GM13976 (cell line): ENCODE measurements at regions not wholly inside any gene's neighbourhood (a gene's known extent, or its start where the extent isn't known, plus 50 kb on each side); places are given as distances from the start of the nearest gene placed in this dataset.

ENCODE experiments used
- DNase-seq: peaks from one replicate; pipeline ENCODE4 v3.0.0; 2012; ENCODE audit warnings: low spot score
- in situ Hi-C: fragments of 300-500 bp; cut with MboI; formaldehyde crosslinking; loops from one replicate; pipeline ENCODE4 v1.12.0; 2022; ENCODE audit warnings: low sequenced_read_pairs, mixed read lengths, inconsistent platforms; ENCODE audit not compliant: unreplicated experiment
- TF ChIP-seq, protein P1 (sequence below): IDR thresholded peaks from 2 replicates; pipeline ENCODE4 v1.5.1; 2012; ENCODE audit warnings: borderline replicate concordance, mild to moderate bottlenecking; ENCODE audit not compliant: insufficient read depth; ENCODE audit errors: extremely low read depth, missing control alignments, control extremely low read depth

- in situ Hi-C loops = no loop called here
- DNase-seq = no peak
- TF ChIP-seq, protein P1, sequence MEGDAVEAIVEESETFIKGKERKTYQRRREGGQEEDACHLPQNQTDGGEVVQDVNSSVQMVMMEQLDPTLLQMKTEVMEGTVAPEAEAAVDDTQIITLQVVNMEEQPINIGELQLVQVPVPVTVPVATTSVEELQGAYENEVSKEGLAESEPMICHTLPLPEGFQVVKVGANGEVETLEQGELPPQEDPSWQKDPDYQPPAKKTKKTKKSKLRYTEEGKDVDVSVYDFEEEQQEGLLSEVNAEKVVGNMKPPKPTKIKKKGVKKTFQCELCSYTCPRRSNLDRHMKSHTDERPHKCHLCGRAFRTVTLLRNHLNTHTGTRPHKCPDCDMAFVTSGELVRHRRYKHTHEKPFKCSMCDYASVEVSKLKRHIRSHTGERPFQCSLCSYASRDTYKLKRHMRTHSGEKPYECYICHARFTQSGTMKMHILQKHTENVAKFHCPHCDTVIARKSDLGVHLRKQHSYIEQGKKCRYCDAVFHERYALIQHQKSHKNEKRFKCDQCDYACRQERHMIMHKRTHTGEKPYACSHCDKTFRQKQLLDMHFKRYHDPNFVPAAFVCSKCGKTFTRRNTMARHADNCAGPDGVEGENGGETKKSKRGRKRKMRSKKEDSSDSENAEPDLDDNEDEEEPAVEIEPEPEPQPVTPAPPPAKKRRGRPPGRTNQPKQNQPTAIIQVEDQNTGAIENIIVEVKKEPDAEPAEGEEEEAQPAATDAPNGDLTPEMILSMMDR = no peak
Measured at GRCh38 chr9:103399535-103399934, 404.4 kb downstream of the CYLC2 start.

DNA sequence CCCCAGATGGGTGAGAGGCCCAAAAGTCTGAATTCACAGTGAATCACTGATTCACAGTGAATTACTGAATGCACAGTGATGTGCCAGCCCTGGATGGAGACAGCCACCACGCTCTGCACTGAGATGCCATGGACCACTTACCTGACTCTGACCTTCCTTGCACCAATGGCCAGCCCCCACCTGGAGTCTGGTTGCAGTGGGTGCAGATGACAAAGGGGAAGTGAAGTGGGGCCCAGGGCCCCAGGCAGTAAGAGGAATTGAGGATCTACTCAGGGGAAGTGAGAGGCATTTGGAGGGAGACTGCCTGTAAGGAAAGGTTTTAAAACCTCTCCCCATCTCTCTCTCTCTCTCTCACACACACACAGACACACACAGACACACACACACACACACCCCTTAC lies 412.1 kb downstream of the CYLC2 start:
- no peak for DNase-seq
- TF ChIP-seq, protein P1 = no peak
- in situ Hi-C loops = no loop called here

DNA sequence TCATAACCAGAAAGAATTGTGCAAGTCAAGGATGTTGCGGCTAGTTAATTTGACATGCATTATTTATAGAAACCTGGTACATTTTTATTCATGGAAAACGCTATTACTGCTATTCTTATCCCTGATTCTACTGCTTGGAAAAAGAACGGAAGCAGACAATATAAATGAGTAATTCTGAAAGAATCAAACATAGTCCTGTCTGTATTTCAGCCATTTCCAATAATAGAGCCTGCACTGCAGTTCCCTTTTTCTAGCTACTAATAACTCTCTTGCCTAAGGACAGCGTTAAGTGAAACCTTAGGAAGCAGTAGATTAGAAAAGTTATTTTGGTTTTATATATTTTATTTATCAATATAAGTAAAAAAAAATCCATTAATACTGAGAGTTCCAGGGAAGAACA lies 414.9 kb downstream of the CYLC2 start:
- in situ Hi-C loops = no loop called here
- DNase-seq = no peak
- TF ChIP-seq, protein P1 = no peak

DNA sequence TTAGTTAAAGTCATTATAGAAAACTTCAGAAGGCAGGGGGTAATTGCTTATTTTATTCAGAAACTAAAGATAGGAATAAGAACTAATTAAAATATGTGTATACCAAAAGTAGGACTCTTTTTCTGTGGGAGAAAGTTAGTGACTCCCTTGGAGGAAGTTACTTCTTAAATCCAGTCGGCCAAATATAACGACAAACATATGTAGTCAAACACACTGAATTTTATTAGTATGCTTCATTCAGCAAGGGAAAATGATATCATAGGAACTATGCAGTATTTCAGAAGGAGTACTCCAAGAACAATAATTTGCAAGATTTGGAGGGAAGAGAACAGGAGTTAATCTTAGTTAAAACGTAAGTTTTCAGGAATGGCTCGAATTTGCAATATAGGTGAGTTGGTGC lies 432.6 kb downstream of the CYLC2 start:
- TF ChIP-seq, protein P1 = no peak
- in situ Hi-C loops = no loop called here
- DNase-seq = no peak

GRCh38 chr9:103430469-103430868 lies 435.3 kb downstream of the CYLC2 start:
- in situ Hi-C loops = no loop called here
- no peak for DNase-seq
- TF ChIP-seq, protein P1 = no peak

GRCh38 chr9:103431809-103432208 lies 436.7 kb downstream of the CYLC2 start:
- TF ChIP-seq, protein P1 = no peak
- no peak for DNase-seq
- in situ Hi-C loops = no loop called here

DNA sequence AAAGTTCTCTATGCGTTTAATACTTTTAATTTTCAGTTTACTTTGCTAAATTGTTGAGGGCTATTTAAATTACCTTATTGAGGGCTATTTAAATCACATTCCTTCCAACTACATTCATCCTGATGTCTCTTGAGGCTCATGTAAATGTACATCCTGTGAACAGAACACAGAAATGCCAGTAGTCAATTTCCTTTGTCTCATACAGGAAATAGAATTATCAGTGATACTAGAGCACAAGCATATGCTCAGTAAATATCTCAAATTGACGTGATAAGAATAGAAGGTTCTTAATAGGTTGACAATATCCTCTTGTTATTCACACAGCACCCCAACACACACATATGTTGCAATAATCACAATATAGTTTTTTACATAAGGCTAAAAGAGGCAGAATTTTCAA lies 449.0 kb downstream of the CYLC2 start:
- no peak for DNase-seq
- TF ChIP-seq, protein P1 = no peak
- in situ Hi-C loops = no loop called here
